Heart left ventricle (tissue), 13 donors: ENCODE measurements at regions not wholly inside any gene's neighbourhood (a gene's known extent, or its start where the extent isn't known, plus 50 kb on each side); places are given as distances from the start of the nearest gene placed in this dataset.

Source experiments
- POLR2A ChIP-seq, 2 donors: fragments of 450-650 bp; IDR thresholded peaks; one replicate each; pipeline ENCODE4 v1.6.1; 2017; ENCODE audit warnings: antibody characterized with exemption in 2 of 2, mild to moderate bottlenecking in 2 of 2, moderate library complexity in 2 of 2
- TF ChIP-seq, protein P1 (sequence below), 12 donors: fragments of 200-600 bp; sonication (generic) in 4 of 12; IDR thresholded peaks; one replicate each; pipeline versions ENCODE4 v1.5.0 to v1.8.0; 2018 to 2022; ENCODE audit warnings: antibody characterized with exemption in 12 of 12, mild to moderate bottlenecking in 5 of 12
- donor health status: ischemic (EF 13 %, LVEDD 7.1; RV severe dilation, severe dysfunction).
- donor health status: DM: no; HTN: yes; CAD: no.
- donor health status: DM: no; HTN: no; CAD: no.
- donor health status: ischemic (EF 25% LVEDD 6.9; RV normal size, moderate dysfunction).
- donor health status: ischemic (EF 25% LVEDD 5.7; RV mildly dilated, moderate dysfunction).
- donor health status: ischemic (EF 35%, LVEDD 5.7; RV mildly dilated, moderate dysfunction).
- donor health status: nonischemic (EF 11% LVEDD 7.7; RV severe dilation, severe dysfunction).
- donor health status: DM: yes; HTN: yes; CAD: no.
- donor health status: PGD.
- donor health status: ischemic (EF 29% LVEDD 5.4; RV normal size, mild dysfunction).
- donor health status: nonischemic (EF 23%, LVEDD 6.1; RV moderate dilation, normal function).

DNA sequence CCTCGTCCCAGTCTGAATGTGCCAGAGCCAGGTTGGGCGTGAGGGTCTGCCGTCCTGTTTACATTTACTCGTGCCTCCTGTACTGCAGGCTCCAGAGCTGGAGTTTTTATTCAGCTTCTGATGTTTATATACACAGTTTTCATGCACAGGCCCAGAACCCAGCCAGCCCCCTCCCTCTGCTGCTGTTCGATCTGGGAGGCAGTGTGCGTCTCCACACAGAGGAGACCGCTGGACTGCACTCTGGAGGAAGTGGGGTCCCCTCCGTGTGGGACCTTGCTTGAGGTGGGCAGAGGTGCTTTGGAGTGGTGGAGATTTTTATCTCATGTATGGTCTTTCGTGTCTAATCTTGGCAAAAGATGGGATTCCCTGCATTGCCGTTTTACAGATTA lies 90.6 kb downstream of the GLI2 start:
- no peak for TF ChIP-seq POLR2A (IDR thresholded peaks at IDR 0.05)
- TF ChIP-seq, protein P1, sequence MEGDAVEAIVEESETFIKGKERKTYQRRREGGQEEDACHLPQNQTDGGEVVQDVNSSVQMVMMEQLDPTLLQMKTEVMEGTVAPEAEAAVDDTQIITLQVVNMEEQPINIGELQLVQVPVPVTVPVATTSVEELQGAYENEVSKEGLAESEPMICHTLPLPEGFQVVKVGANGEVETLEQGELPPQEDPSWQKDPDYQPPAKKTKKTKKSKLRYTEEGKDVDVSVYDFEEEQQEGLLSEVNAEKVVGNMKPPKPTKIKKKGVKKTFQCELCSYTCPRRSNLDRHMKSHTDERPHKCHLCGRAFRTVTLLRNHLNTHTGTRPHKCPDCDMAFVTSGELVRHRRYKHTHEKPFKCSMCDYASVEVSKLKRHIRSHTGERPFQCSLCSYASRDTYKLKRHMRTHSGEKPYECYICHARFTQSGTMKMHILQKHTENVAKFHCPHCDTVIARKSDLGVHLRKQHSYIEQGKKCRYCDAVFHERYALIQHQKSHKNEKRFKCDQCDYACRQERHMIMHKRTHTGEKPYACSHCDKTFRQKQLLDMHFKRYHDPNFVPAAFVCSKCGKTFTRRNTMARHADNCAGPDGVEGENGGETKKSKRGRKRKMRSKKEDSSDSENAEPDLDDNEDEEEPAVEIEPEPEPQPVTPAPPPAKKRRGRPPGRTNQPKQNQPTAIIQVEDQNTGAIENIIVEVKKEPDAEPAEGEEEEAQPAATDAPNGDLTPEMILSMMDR (IDR thresholded peaks at IDR 0.05), result no peak
